Suprapubic skin (tissue), 4 donors: ENCODE measurements at regions not wholly inside any gene's neighbourhood (a gene's known extent, or its start where the extent isn't known, plus 50 kb on each side); places are given as distances from the start of the nearest gene placed in this dataset.

Source experiments
- DNase-seq, 2 donors: peaks; one replicate each; pipeline ENCODE4 v3.0.0-alpha.2; 2019; ENCODE audit warnings: low spot score in 2 of 2
- H3K27ac ChIP-seq: fragments of 200-600 bp; sonication (generic); one replicate; pipeline ENCODE4 v1.5.1; 2019
- H3K27me3 ChIP-seq: fragments of 200-600 bp; sonication (generic); one replicate; pipeline ENCODE4 v1.5.1; 2019
- H3K36me3 ChIP-seq: fragments of 200-600 bp; sonication (generic); one replicate; pipeline ENCODE4 v1.5.1; 2019
- H3K4me1 ChIP-seq: fragments of 200-600 bp; sonication (generic); one replicate; pipeline ENCODE4 v1.5.1; 2019
- H3K4me3 ChIP-seq: fragments of 200-600 bp; sonication (generic); one replicate; pipeline ENCODE4 v1.5.1; 2019; ENCODE audit warnings: mild to moderate bottlenecking
- H3K9me3 ChIP-seq: fragments of 200-600 bp; sonication (generic); one replicate; pipeline ENCODE4 v1.5.1; 2019
- CTCF ChIP-seq, 2 donors: fragments of 200-600 bp in 1 of 2; fragments of 450-650 bp in 1 of 2; sonication (generic) in 1 of 2; IDR thresholded peaks; one replicate each; pipeline ENCODE4 v1.5.1; 2016 to 2019; ENCODE audit warnings: antibody characterized with exemption in 2 of 2, mild to moderate bottlenecking in 1 of 2, moderate library complexity in 1 of 2
- EP300 ChIP-seq: sonication (generic); formaldehyde crosslinking; IDR thresholded peaks from one replicate; pipeline ENCODE4 v1.6.1; 2017; ENCODE audit warnings: antibody characterized with exemption
- POLR2A ChIP-seq, 2 donors: fragments of 450-650 bp; IDR thresholded peaks; one replicate each; pipeline ENCODE4 v1.6.1; 2017; ENCODE audit warnings: antibody characterized with exemption in 2 of 2, mild to moderate bottlenecking in 2 of 2, moderate library complexity in 2 of 2
- POLR2AphosphoS5 ChIP-seq, 3 donors: sonication (generic); formaldehyde crosslinking; IDR thresholded peaks; one replicate each; pipeline ENCODE4 v1.6.1; 2017; ENCODE audit warnings: antibody characterized with exemption in 3 of 3
- WGBS: methylation state at CpG from one replicate; pipeline ENCODE4 v1.1.5; 2018; 5-methylcytosine and 5-hydroxymethylcytosine counted together

GRCh38 chr4:104726002-104726401, 231.3 kb upstream of the CXXC4 start:
- H3K27me3 ChIP-seq, result no peaks in the 10 kb centered on the region
- no peak overlapping the region for H3K4me3 ChIP-seq
- 83% methylated on average over 5 of the region's 5 CpGs for WGBS
- no peaks in the 10 kb centered on the region for H3K36me3 ChIP-seq
- no peaks in the 10 kb centered on the region for H3K4me1 ChIP-seq
- no peak for DNase-seq
- no peak overlapping the region for H3K27ac ChIP-seq
- no peaks in the 10 kb centered on the region for H3K9me3 ChIP-seq
- TF ChIP-seq CTCF (IDR thresholded peaks at IDR 0.05) (no peak), POLR2AphosphoS5 (IDR thresholded peaks at IDR 0.05) (no peak), EP300 (no peak), POLR2A (IDR thresholded peaks at IDR 0.05) (no peak)

- Histone ChIP-seq H3K36me3 (no peaks in the 10 kb centered on the region), H3K9me3 (no peaks in the 10 kb centered on the region), H3K27me3 (no peaks in the 10 kb centered on the region), H3K4me3 (no peak overlapping the region), H3K27ac (no peak overlapping the region), H3K4me1 (no peaks in the 10 kb centered on the region)
- no peak for TF ChIP-seq POLR2A (IDR thresholded peaks at IDR 0.05)
- no peak for TF ChIP-seq EP300
- TF ChIP-seq CTCF (IDR thresholded peaks at IDR 0.05), result no peak
- no peak for TF ChIP-seq POLR2AphosphoS5 (IDR thresholded peaks at IDR 0.05)
- no peak for DNase-seq
- WGBS, result 84% methylated on average over 3 of the region's 3 CpGs
Measured at GRCh38 chr4:104727643-104728042, 232.9 kb upstream of the CXXC4 start.

GRCh38 chr4:104728380-104729122, 233.9 kb upstream of the CXXC4 start:
- H3K36me3 ChIP-seq, result no peaks in the 10 kb centered on the region
- DNase-seq, result no peak
- no peaks in the 10 kb centered on the region for H3K9me3 ChIP-seq
- TF ChIP-seq POLR2A (IDR thresholded peaks at IDR 0.05) (no peak), EP300 (no peak), CTCF (IDR thresholded peaks at IDR 0.05) (no peak), POLR2AphosphoS5 (IDR thresholded peaks at IDR 0.05) (no peak)
- H3K4me3 ChIP-seq, result no peak overlapping the region
- H3K4me1 ChIP-seq, result no peaks in the 10 kb centered on the region
- no peak overlapping the region for H3K27ac ChIP-seq
- no peaks in the 10 kb centered on the region for H3K27me3 ChIP-seq
- 62% methylated on average over 3 of the region's 3 CpGs for WGBS

- TF ChIP-seq EP300, result no peak
- TF ChIP-seq POLR2A (IDR thresholded peaks at IDR 0.05), result no peak
- TF ChIP-seq POLR2AphosphoS5 (IDR thresholded peaks at IDR 0.05), result no peak
- no peak for TF ChIP-seq CTCF (IDR thresholded peaks at IDR 0.05)
- H3K36me3 ChIP-seq, result no peaks in the 10 kb centered on the region
- H3K9me3 ChIP-seq, result no peaks in the 10 kb centered on the region
Measured at GRCh38 chr4:104732766-104733165, 238.1 kb upstream of the CXXC4 start.

GRCh38 chr4:104735174-104735573, 240.5 kb upstream of the CXXC4 start:
- Histone ChIP-seq H3K36me3 (no peaks in the 10 kb centered on the region), H3K4me1 (no peaks in the 10 kb centered on the region), H3K9me3 (no peaks in the 10 kb centered on the region), H3K27ac (no peak overlapping the region), H3K27me3 (no peaks in the 10 kb centered on the region), H3K4me3 (no peak overlapping the region)
- WGBS, result 69% methylated on average over 2 of the region's 2 CpGs
- TF ChIP-seq POLR2AphosphoS5 (IDR thresholded peaks at IDR 0.05) (no peak), CTCF (IDR thresholded peaks at IDR 0.05) (no peak), POLR2A (IDR thresholded peaks at IDR 0.05) (no peak), EP300 (no peak)
- DNase-seq, result no peak

More at GRCh38 chr4:104732766-104733165, 238.1 kb upstream of the CXXC4 start:
- DNase-seq, result no peak
- H3K4me1 ChIP-seq, result no peaks in the 10 kb centered on the region
- no peak overlapping the region for H3K4me3 ChIP-seq
- H3K27me3 ChIP-seq, result no peaks in the 10 kb centered on the region
- H3K27ac ChIP-seq, result no peak overlapping the region
